NCI-H748 (cell line): ENCODE measurements at regions not wholly inside any gene's neighbourhood (a gene's known extent, or its start where the extent isn't known, plus 50 kb on each side); places are given as distances from the start of the nearest gene placed in this dataset.
A peak's percentile ranks its signal among the peaks of the same experiment; 100 is the strongest.

ENCODE experiments used
- DNase-seq: peaks from one replicate; lab custom pipeline; 2025; ENCODE audit not compliant: unreplicated experiment; lab: John Stamatoyannopoulos, UW

- DNase-seq = no peak
These were observed 322.9 kb downstream of the NFIB start for GRCh38 chr9:13990994-13991393.

GRCh38 chr9:13990331-13990730 lies 323.6 kb downstream of the NFIB start:
- no peak for DNase-seq

DNA sequence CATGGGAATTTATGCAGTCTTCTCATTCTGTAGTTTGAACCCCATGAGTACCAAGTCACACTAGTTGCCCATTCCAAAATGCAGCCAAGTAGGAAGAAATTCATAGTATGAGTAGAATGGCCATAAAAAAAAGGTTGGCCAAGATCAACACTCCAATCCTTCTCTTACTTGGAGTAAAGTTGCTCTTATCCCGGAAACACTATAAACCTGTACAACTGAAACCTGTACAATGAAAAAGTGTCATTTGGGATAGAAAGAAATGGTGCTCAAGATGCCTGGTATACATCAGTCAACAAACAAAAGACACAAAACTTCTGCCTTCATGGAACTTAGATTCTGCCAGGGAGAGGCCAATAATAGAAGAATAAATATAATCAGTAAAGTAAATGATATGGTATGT lies 325.0 kb downstream of the NFIB start:
- no peak for DNase-seq

- no peak for DNase-seq
These were observed 330.3 kb downstream of the NFIB start for GRCh38 chr9:13983607-13984006.

DNA sequence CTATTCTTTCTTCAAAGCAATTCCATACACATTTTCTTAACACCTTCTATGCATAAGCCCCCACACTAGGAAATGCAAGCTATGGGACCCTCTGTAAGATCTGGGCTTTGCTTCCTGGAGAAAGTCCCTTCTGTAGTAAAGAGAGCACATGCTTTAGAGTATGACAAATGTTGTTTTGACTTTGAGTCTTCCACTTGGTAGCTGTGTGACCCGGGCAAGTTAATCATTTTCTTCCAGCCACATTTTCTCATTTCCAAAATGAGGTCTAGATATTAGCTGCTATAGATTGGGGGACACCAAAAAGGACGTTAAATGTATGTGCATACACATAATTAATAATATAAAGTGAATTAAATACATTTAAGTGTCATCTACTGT lies 334.0 kb downstream of the NFIB start:
- DNase-seq = no peak

GRCh38 chr9:13975611-13976290 lies 338.2 kb downstream of the NFIB start:
- no peak for DNase-seq

- no peak for DNase-seq
These were observed 339.1 kb downstream of the NFIB start for GRCh38 chr9:13974891-13975290.

DNA sequence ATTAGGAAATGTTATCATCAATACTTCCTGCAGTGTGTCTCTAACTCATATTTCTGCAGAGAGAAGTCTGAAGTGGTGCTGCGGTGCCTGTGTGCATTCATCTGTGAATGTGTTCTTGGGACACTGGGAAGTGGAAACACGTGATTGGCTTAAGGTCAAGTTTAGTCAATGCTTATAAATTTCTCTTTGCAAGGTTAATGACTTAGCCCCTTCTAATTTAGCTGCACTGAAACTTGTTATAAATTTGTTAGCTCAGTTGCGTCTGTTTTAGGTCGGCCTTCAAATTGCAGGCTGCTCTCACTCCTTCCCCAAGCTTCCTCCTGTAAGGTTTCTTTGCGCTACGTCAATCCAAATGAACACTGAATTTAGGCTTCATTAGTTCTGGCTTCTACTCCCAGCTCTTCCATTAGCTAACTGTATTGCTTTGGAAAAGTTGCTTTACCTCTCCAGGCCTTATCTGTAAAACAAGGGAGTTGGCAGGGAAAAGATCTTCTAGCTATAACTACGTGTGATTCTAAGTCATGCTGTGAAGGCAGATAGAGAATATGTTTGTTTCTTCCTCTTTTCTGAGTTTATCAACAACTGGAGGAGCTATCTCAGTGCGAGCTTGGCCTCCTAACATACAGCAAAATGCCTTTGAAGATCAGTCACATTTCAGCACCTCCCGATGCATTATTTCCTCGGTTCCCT lies 341.8 kb downstream of the NFIB start:
- no peak for DNase-seq

DNA sequence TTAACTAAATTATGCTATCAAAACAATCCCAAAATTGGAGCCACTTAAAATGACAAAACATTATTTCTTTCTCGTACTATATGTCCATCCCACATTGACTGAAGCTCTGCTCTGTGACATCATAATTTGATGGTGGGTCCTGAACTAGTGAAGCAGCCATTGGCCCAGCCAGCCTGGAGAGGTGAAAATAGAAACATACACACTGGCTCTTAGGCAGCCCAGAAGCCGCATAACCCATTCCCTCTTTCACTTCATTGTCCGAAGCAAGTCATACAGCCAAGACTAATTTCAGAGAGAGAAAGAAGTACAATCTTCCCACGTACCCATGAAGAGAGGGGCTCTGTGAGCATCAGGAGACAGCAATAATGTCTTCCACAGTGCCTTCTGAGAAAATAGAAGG lies 342.5 kb downstream of the NFIB start:
- no peak for DNase-seq

DNA sequence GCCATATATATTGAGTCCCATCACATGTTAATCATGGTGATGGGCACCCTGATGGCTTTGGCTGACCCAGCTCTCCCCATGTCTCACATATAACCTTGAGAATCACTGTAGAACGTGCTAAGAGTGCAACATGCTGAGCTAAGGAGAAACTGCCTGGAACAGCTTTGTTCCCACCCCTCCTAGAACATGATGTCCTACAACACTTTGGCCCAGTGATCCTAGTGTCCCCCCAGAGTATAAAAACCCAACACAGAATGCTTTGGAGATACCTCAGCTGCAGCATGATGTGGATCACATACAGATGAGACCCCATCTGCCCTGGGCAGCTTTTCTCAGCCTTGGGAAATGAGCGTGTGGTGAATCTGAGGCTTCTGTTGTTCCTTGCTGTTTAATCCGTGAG lies 343.5 kb downstream of the NFIB start:
- no peak for DNase-seq

GRCh38 chr9:13970018-13970417 lies 343.9 kb downstream of the NFIB start:
- no peak for DNase-seq

- no peak for DNase-seq
These were observed 346.5 kb downstream of the NFIB start for GRCh38 chr9:13967438-13967837.

DNA sequence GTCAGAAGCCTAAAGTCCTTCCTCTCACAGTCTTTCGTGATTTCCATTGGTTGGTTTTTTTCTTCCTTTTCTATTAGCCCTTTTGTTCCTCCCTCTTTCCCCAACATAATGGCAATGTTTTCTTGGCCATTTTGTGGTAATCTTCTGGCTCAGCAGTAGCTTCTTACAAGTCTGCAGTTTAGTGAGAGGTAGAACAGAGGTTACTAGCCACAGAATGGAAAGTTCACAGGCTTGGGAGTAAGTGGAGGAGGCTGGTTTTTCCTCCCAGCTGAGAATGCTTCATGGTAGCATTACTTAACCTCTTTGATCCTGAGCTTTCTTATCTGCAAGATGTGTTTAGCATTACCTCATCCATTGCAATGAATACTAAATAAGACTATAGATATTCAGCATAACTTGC lies 346.9 kb downstream of the NFIB start:
- no peak for DNase-seq

DNA sequence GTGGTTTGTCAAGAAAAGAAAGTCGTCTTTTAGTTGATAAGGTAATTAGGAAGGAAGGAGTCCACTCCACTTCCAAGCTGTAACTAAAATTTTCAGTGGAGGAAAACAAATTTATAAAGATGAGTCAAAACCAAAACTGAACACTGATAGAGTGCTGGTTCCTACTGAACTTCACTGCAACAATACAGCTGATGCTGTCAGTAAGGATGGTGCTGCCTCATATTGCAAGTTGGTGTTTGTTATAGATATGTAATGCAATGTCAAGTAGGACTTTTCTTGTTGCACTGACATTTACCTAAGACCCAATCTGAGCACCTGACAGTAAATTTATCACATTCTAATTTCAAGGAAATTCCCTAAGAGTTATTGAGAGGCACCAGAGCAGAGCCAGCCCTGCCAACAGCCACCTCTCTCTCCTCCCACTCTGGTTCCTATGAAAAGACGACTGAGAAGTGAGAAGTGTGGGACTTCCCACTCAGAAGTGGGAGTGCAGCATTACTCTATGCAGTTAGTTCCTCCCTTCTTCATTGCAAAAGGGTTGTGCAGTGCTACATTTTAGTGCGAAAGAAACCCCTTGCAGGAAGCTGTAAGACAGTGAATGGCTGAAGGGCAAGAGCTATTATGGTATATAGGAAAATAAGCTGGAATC lies 350.8 kb downstream of the NFIB start:
- no peak for DNase-seq

- no peak for DNase-seq
These were observed 351.9 kb downstream of the NFIB start for GRCh38 chr9:13962006-13962405.

GRCh38 chr9:13960011-13960765 lies 353.8 kb downstream of the NFIB start:
- no peak for DNase-seq

DNA sequence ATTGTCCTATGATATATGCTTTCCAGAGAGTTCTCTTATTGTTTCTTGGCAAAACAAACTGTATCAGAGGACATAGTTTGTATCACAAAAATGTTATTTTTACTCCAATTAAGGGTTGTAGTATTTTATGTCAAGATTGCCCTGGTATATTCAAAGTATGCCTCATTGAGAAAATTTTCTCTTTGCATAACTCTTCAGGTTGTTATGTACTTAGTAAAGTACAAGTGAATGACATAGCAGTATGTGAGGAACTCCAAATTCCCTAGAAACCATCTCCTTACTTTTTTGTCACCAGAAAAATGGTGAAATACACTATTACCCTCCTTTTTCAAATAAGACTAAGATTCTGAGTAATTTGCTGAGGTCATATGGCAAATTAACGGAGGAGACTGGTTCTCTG lies 355.3 kb downstream of the NFIB start:
- no peak for DNase-seq

DNA sequence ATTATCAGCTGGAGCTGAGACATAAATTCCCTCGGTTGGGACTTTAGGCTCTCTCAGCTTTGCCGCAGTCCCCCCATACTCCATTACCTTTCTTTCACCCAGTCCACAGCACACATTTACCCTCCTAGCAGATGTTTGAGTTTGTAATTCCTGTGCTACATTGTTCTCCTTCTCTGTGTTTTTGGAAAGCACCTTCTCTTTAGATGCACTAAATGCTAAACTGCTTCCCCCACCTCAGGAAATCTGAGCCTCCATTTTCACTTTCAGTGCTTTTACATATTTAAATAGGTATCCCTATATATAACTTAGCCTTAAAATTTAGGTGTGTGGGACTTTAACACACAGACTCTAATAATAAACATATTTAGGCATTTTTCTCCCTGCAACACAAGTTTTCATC lies 356.9 kb downstream of the NFIB start:
- no peak for DNase-seq

- DNase-seq = no peak
These were observed 357.8 kb downstream of the NFIB start for GRCh38 chr9:13956107-13956506.

DNA sequence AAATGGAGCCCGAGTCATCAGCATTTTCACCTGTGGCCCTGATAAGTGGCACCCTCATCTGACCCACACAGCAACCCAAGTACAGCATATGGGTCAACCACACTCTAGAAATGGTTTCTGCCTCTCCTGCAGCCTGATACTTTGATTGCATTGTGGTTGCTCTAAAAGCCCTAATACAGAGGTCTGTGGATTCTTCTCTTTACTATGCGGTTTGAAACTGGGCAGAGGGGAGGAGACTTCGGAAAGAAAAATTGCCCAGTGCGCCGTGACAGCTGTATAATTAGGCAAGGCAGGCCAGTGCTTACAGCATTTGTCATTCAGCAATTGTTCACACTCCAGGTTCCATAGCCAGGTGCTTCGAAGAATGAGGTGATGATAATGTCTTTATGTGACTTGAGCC lies 361.0 kb downstream of the NFIB start:
- DNase-seq = peak; percentile 86

- DNase-seq = no peak
These were observed 365.9 kb downstream of the NFIB start for GRCh38 chr9:13948037-13948436.

DNA sequence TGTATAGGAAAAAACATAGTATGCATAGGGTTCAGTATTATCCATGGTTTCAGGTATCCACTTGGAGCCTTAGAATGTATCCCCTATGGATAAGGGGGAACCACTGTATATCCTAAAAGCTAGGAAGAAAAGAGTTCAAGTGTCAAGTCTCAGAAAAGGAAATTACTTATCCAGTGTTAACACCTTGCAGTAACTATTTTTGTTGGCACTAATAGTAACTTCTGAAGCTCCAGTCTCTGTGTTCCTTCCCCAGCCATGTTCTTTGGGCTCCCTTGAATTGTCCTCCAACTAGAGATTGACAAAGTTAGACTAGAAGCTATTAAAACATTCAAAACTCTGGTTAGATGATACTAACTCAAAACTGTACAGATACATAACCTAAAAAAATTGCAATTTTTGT lies 370.8 kb downstream of the NFIB start:
- DNase-seq = no peak
